GM08714 (cell line): ENCODE measurements at regions not wholly inside any gene's neighbourhood (a gene's known extent, or its start where the extent isn't known, plus 50 kb on each side); places are given as distances from the start of the nearest gene placed in this dataset.
"Not testable (repeated sequence)": the region's sequence is repeated elsewhere in the genome, so short reads cannot be mapped to it uniquely, and the experiment has no call there.

Experiments used
- H3K4me3 ChIP-seq: fragments of 200-500 bp; sonication (Bioruptor generic); 2 replicates; pipeline ENCODE4 v1.5.1; 2014; ENCODE audit warnings: mild to moderate bottlenecking, low read length, inconsistent platforms
- ZNF274 ChIP-seq: IDR thresholded peaks from 2 replicates; pipeline ENCODE4 v1.6.1; 2012; ENCODE audit warnings: mild to moderate bottlenecking, low read depth, low read length

DNA sequence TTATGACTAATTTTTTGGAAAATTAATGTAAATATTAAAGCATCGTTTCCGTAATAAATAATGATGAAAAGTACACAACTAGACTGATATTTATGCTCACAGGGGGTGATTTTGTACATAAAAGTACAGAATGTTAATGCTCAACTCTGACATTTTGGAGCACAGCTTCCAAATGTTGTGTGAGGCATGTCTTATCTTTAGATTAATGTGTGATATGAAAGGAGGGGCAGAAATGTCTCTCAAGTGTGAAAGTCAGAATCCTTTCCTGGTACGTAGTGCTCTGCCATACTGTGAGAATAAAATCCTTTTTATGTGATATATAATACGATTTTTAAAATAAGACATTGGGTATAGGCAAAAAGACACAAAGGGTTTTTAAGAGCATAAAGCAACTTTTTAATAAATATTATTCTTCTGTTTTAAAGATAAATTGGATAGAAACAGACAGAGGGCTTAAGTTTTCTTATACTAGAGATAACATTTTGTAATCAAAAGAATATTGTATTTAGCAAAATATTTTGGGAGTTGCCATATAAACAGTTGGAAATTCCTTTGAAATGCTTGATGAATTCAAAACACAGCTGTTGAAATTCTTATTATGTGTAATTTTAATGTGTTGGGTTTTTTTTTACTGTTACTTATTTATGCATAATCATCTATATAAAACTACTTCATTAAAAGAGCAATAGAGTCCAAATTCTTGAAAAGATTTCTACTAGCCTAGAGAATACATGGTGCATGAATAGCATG lies 389.7 kb downstream of the RAP2B start:
- no peak for TF ChIP-seq ZNF274

DNA sequence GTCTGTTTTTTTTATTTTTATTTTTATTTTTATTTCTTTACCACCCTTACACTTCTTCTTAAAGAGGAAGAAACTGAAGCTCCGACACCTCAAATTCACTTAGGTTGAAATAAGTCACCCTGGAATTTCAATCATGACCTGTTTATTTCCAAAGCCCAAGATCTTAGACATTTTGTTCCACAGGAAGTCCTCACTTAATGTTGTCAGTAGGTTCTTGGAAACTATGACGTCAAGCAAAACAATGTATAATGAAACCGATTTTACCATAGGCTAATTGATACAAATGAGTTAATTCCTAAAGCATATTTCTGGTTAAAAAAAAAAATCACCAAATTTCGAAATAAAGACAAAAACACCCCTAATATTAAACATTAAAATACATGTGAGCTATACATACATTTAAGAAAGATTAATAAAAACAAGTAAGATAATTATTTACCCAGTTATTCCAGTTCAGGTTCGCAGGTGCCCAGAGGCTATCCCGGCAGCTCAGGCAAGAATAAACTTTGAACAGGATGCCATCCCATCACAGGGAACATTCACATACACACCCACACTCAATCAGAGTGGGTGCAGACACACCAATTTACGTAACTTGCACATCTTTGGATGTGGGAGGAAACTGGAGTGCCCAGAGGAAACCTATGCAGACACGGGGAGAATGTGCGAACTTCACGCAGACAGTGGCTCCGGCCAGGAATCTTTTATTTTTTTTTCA lies 391.0 kb downstream of the RAP2B start:
- TF ChIP-seq ZNF274, result no peak
- no peak overlapping the region for H3K4me3 ChIP-seq

More for the DNA sequence above, 389.7 kb downstream of the RAP2B start:
- H3K4me3 ChIP-seq, result no peak overlapping the region

GRCh38 chr3:153553605-153553945 lies 391.5 kb downstream of the RAP2B start:
- no peak for TF ChIP-seq ZNF274
- no peak overlapping the region for H3K4me3 ChIP-seq

DNA sequence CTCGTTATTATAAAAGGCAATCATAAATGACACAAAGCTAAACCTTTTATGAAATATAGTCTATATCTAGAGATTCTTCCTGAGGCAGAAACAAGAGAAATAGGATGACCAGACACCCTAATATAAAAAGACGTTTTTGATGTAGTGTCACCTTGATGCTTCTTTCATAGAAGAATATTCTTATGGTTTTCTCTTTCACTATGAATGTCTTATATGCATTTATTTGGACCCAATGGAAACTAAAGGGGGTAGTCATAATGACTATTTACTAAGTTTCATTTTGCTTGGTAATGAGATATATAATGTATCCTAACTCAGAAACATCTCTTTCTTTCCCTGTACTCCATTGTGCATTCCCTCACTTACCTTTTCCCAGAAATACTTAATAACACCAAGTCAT lies 393.9 kb downstream of the RAP2B start:
- H3K4me3 ChIP-seq, result no peak overlapping the region
- TF ChIP-seq ZNF274, result no peak

DNA sequence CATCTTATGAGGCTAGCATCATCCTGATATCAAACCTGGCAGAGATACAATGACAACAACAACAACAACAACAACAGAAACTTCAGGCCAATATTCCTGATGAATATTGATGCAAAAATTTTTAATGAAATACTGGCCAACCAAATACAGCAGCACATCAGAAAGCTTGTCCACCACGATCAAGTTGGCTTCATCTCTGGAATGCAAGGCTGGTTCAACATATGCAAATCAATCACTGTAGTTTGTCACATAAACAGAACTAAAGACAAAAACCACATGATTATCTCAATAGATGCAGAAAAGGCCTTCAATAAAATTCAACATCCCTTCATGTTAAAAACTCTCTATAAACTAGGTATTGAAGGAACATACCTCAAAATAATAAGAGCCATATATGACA lies 397.3 kb downstream of the RAP2B start:
- H3K4me3 ChIP-seq, result not testable (repeated sequence)

DNA sequence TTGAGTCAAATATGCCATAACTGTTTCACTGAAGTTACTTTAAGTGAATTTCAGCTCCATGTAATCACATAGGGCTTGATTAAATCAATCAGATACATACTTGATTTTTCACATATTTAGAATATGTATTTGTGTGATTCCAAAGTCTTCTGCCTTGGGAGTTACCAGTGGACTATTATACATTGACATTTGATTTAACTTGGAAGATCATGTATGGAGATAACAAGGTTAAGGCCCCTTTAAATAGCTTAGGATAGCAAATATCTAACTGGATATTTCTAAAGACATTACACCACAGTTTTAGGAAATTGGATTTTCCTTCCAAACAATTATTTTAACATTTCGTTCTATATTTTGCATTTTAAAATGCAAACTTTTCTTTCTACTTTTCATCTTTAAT lies 405.0 kb downstream of the RAP2B start:
- no peak for TF ChIP-seq ZNF274
- no peak overlapping the region for H3K4me3 ChIP-seq

DNA sequence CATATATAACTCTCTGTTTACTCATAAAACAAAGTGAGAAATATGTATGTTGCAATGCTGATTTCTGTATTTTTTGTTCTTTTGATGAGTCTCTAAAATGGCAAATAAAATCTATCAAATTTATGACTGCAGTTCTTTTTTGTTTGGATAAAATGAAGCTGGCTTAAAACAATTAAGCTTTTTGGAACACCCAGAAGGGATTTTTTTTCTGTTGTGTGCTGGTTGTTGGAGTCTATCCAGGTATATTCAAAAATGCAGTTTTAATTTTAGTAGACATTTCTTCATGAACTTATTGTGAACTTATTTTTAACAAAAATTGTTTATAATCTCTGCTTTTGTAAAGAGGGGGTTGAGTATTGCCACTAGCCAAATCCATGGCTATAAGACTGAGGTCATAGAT lies 405.5 kb downstream of the RAP2B start:
- no peak for TF ChIP-seq ZNF274

GRCh38 chr3:153570481-153570880 lies 408.5 kb downstream of the RAP2B start:
- not testable (repeated sequence) for H3K4me3 ChIP-seq

More for the DNA sequence above, 405.5 kb downstream of the RAP2B start:
- H3K4me3 ChIP-seq, result no peak overlapping the region

DNA sequence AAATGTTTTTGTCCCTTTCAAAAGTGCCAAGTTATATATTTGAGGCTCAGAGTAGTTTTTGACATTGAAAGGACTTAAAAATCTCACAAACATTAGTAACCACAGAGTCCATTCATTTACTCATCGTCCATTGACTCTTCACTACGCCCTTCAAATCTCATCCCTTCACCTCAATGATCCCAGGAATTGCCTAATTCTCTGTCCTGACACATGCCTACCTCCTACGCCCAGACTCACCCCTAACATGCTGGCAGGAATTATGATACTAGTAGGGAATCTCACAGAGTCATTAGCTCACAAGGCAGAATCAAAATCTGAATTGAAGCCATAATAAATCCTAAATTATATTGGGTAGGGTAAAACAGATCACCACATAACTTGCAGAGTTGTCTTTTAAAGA lies 410.1 kb downstream of the RAP2B start:
- H3K4me3 ChIP-seq, result no peak overlapping the region
- no peak for TF ChIP-seq ZNF274

DNA sequence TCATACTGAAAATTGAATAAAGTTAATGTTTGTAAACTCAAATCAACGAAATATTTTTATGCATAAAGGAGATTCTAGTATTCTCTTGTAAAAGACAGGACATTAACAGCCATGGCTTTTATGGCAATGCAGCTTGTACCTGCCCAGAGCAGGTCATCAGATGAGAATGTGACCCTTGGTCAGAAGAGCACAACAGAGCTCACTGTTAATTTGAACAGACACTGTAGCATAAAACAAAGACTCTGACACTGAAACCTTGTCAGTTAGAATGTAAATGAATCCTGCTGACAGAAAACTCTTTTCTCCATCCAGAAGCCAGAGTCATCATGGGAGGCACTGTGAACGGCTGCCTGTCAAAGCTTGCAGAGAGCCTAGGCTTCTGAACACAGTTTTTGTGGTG lies 410.6 kb downstream of the RAP2B start:
- H3K4me3 ChIP-seq, result no peak overlapping the region
- no peak for TF ChIP-seq ZNF274

DNA sequence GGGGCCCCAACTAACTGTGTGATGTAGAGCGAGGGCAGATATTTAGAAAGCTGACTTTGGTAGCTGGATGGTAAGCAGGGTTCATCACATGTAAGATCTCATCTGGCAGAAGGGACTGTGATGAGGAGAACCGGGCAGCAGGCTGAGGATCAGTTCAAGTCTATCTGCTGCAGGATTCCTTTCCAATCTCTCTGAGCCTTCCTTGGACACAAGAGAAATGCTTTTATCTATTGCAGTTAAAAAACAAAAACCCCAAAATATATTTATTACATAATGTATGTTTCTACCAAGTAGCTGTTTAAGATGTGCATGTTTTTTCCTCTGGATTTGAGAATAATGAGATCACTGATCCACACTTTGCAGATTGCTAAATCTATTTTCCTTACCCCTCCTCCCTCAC lies 411.5 kb downstream of the RAP2B start:
- TF ChIP-seq ZNF274, result no peak
- H3K4me3 ChIP-seq, result no peak overlapping the region

DNA sequence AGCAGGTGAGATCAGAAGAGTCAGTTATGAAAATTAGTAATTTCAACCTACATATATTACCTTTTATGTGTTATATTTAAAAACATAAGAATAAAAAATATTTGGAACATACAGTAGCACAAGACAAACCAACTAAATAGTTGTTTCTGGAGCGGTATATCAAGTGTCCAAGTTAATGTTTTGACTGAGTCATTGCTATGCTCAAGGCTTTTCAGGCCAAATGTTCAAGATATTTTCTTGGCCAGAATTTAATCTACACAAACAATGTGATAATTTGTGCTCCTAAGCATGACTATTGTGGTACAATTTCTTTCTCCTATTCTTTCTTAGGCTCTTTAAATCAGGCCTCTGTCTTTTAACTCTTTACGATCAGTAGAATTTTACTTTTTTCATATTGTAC lies 412.4 kb downstream of the RAP2B start:
- no peak overlapping the region for H3K4me3 ChIP-seq
- TF ChIP-seq ZNF274, result no peak

DNA sequence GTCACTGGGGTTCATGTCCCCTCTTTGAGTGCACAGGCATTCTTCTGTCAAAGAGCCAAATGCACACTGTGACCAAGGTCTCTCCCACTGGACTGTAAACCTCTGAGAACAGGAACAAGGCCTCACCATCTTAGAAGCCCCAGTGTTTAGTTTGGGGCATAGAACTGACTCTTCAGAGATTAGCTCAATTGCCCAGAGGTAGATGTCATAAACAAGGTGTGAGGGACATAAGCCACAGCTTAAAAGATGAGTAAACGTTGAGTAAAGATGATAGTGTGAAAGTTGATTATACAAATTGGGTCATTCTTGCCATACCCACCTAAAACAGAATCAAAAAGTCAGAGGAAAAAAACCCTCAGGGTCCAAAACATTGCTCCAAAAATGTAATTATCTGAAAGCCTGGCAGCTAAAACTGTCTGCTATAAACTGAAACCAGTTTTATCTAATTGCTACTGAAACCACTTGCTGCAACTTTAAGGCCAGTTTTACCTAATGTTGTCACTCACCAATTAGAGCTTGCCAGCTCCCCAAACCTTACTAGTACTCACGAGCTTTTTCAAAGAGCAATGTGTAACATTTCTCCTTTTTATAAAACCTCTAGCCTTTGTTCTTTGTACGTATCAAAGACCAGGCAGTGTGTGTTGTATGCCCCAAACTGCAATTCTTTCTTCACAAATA lies 415.2 kb downstream of the RAP2B start:
- no peak for TF ChIP-seq ZNF274
- no peak overlapping the region for H3K4me3 ChIP-seq

DNA sequence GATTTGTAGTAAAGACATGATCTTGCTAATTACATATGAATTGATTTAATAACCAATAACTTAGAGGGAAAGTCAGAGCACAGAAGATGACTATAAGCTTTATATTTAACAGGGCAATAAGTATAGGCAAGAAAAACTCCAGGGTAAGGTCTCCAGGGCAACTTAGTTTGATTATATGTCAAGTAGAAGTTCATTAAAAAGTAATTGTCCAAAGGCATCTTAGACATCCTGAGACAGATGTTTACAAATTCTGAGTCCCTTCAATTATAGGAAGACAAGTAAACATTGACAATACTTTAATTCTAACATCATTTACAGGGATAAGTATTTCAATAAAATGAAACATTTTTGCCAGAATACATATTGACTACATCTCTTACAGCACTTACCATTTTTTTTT lies 416.0 kb downstream of the RAP2B start:
- no peak for TF ChIP-seq ZNF274

DNA sequence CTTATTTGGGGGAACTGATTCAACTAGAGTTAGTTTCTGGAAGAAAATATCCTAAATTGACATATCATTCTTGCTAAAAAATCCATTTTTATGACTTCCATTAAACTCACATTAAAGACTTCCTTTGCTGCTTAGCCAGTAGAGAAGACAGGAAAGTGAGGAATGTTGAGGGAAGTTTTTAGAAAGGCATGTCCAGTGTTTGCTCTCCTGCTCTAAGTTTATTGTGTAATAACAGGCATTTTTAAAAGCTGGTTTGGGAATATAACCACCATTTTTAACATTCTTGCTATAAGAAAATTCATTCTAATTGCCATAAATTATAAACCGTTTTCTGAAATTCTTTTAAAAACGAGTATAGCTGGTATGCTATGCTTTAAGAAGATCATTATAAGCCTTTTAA lies 428.0 kb downstream of the RAP2B start:
- TF ChIP-seq ZNF274, result no peak
- no peak overlapping the region for H3K4me3 ChIP-seq

More for the DNA sequence above, 416.0 kb downstream of the RAP2B start:
- no peak overlapping the region for H3K4me3 ChIP-seq

GRCh38 chr3:153591561-153592245 lies 429.7 kb downstream of the RAP2B start:
- H3K4me3 ChIP-seq, result no peak overlapping the region
- TF ChIP-seq ZNF274, result no peak
